Activated CD8-positive, alpha-beta memory T cell treated with anti-CD3 and anti-CD28 coated beads, Interleukin-2, amount 10 ng/mL, durations not matched to agents 7 days and 5 days (primary cell): ENCODE measurements at regions not wholly inside any gene's neighbourhood (a gene's known extent, or its start where the extent isn't known, plus 50 kb on each side); places are given as distances from the start of the nearest gene placed in this dataset.

ENCODE experiments used
- ATAC-seq: fragments of 150-1000 bp; cut with Tn5 transposase; one replicate; pipeline ENCODE4 v1.10.0; 2021; ENCODE audit warnings: moderate library complexity
- CTCF ChIA-PET: fragments of 350-600 bp; sonication (Branson Sonifier 250); formaldehyde crosslinking; loops from one replicate; lab custom pipeline; 2021; ENCODE audit warnings: antibody characterized with exemption; lab: Charles Lee
- DNase-seq: peaks from one replicate; pipeline ENCODE4 v3.0.0-alpha.2; 2020
- H3K27ac Mint-ChIP-seq: one replicate; pipeline ENCODE4 v1.8.0; 2021; ENCODE audit warnings: mild to moderate bottlenecking, mixed read lengths
- H3K27me3 Mint-ChIP-seq: one replicate; pipeline ENCODE4 v1.8.0; 2021; ENCODE audit warnings: mixed read lengths
- H3K36me3 Mint-ChIP-seq: one replicate; pipeline ENCODE4 v1.8.0; 2021; ENCODE audit warnings: mild to moderate bottlenecking, mixed read lengths
- H3K4me1 Mint-ChIP-seq: one replicate; pipeline ENCODE4 v1.8.0; 2021; ENCODE audit warnings: mixed read lengths
- H3K4me3 Mint-ChIP-seq: one replicate; pipeline ENCODE4 v1.8.0; 2021; ENCODE audit warnings: mild to moderate bottlenecking, moderate library complexity, mixed read lengths
- H3K9me3 Mint-ChIP-seq: one replicate; pipeline ENCODE4 v1.8.0; 2022; ENCODE audit warnings: low read depth, mixed read lengths

DNA sequence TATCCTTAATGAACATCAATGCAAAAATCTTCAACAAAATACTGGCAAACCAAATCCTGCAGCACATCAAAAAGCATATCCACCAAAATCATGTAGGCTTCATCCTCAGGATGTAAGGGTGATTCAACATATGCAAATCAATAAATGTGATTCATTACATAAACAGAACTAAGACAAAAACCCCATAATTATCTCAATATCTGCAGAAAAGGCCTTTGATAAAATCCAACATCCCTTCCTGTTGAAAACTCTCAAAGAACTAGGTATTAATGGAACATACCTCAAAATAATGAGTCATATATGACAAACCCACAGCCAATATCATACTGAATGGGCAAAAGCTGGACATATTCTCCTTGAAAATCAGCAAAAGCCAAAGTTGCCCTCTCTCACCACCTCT is 54.6 kb upstream of the DEPDC1 start:
- Mint-ChIP-seq H3K27ac (no peak overlapping the region), H3K27me3 (no peaks in the 10 kb centered on the region), H3K4me1 (no peaks in the 10 kb centered on the region), H3K9me3 (no peaks in the 10 kb centered on the region), H3K36me3 (no peaks in the 10 kb centered on the region), H3K4me3 (no peak overlapping the region)
- CTCF ChIA-PET: no interaction called here
- DNase-seq (no peak), ATAC-seq (no peak)

GRCh38 chr1:68558321-68559026 is 61.6 kb upstream of the DEPDC1 start:
- H3K4me3 Mint-ChIP-seq: no peak overlapping the region
- H3K27ac Mint-ChIP-seq: no peak overlapping the region
- peaks cover 3% of the 10 kb centered on the region for H3K9me3 Mint-ChIP-seq
- DNase-seq: no peak
- H3K4me1 Mint-ChIP-seq: no peaks in the 10 kb centered on the region
- no peaks in the 10 kb centered on the region for H3K27me3 Mint-ChIP-seq
- H3K36me3 Mint-ChIP-seq: no peaks in the 10 kb centered on the region
- ATAC-seq: no peak
- CTCF ChIA-PET: no interaction called here

DNA sequence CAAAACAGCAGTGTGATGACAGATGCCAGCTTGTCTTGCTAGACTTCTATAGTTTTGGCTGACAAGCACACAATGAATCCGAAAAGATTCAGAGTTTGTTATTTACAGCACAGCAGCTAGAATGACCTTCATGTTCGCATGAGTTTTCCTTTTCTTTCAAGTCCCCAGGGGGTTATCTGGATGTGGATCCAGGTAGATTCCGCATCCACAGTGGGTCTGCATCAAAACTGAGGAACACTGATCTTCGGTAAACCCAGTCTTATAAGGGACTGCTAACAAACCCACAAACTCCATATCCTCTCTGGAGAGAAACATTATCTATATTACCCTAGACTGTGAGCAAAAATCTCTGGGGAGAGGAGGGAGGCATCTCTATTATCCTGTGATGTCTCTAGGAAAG is 69.0 kb upstream of the DEPDC1 start:
- CTCF ChIA-PET: no interaction called here
- H3K4me1 Mint-ChIP-seq: no peaks in the 10 kb centered on the region
- DNase-seq (no peak), ATAC-seq (no peak)
- no peaks in the 10 kb centered on the region for H3K36me3 Mint-ChIP-seq
- H3K27me3 Mint-ChIP-seq: no peaks in the 10 kb centered on the region
- H3K27ac Mint-ChIP-seq: no peak overlapping the region
- peaks cover 3% of the 10 kb centered on the region for H3K9me3 Mint-ChIP-seq
- H3K4me3 Mint-ChIP-seq: no peak overlapping the region

DNA sequence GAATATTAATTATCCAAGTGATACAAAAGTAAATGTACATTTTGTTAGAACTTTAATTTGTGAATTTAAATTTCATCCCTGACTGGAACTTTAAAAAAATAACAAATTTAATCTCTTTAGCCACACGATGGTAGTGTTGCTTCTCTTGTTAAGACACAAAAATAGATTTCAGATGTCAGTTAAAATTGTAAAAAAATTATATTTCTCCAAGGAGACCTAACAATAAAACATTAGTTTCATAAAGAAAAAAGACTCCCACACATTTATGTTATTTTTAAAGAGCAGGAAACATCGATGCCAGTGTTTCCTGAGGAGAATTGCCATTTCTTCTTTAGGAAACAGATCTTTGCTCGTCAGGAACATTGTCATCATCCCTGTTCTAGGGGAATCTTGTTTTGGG is 74.0 kb upstream of the DEPDC1 start:
- H3K27ac Mint-ChIP-seq: no peak overlapping the region
- CTCF ChIA-PET: no interaction called here
- peaks cover 2% of the 10 kb centered on the region for H3K9me3 Mint-ChIP-seq
- H3K27me3 Mint-ChIP-seq: no peaks in the 10 kb centered on the region
- H3K36me3 Mint-ChIP-seq: no peaks in the 10 kb centered on the region
- DNase-seq: no peak
- H3K4me3 Mint-ChIP-seq: no peak overlapping the region
- H3K4me1 Mint-ChIP-seq: no peaks in the 10 kb centered on the region
- ATAC-seq: no peak

DNA sequence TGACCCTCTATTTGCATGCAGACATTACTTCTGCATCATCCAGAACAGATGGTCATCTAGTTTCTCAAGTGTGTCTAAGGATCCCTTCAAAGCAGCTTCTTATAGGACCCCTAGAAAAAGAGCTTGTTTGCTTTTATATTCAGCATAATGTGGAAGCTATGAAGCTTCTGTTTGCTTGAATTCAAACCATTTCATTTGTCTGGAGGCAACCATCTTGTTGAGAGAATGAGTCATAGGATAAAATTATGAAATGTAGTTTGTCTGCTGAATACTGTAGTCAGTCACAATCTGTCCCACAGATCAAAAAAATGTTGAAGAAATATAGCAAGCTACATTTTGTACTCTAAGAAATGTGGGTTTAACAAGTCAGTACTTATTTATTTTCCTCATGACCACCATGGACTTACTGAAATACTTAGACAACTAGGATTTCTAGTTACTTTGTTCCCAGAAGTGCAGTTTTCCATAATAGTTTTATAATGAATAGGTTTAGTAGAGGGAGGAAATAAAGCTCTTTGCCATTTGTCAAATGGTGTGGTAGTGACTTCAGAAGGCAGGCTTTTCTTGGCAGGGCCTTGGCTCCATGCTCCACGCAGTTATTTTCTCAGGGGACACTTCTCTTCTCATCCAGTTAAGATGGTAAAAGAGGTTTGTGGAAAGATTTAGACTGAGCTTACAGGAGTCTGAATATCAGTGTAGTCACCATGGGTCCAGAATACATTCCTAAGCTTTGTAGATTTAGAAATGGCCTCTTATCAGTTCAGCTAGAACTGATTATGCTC is 74.8 kb upstream of the DEPDC1 start:
- no peaks in the 10 kb centered on the region for H3K27me3 Mint-ChIP-seq
- H3K4me1 Mint-ChIP-seq: no peaks in the 10 kb centered on the region
- DNase-seq (no peak), ATAC-seq (no peak)
- H3K36me3 Mint-ChIP-seq: no peaks in the 10 kb centered on the region
- no peak overlapping the region for H3K4me3 Mint-ChIP-seq
- CTCF ChIA-PET: no interaction called here
- H3K27ac Mint-ChIP-seq: no peak overlapping the region
- H3K9me3 Mint-ChIP-seq: peaks cover 2% of the 10 kb centered on the region

GRCh38 chr1:68585351-68585750 is 88.5 kb upstream of the DEPDC1 start:
- Mint-ChIP-seq H3K4me3 (no peak overlapping the region), H3K9me3 (peaks cover 6% of the 10 kb centered on the region), H3K36me3 (no peaks in the 10 kb centered on the region), H3K27me3 (no peaks in the 10 kb centered on the region), H3K4me1 (no peaks in the 10 kb centered on the region), H3K27ac (no peak overlapping the region)
- CTCF ChIA-PET: no interaction called here
- ATAC-seq (no peak), DNase-seq (no peak)

DNA sequence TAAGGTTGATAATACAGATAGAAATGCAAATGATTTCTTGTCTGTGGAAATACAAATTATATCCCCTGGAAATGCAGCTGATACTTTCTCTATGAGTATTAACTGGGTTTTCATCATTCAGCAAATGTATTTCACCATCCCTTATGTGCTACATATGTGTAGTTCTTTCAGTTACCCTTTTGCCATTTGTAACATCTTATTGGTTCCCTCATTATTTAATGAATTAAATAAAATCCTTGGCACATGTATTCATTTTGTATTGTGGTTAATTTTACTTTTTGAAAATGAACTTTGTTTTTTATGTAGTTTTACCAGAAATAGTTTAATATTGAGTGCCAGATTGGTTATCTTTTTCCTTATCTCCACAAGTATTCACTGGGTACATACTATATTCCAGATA is 89.9 kb upstream of the DEPDC1 start:
- Mint-ChIP-seq H3K4me3 (no peak overlapping the region), H3K9me3 (peaks cover 8% of the 10 kb centered on the region), H3K27ac (no peak overlapping the region), H3K27me3 (no peaks in the 10 kb centered on the region), H3K36me3 (no peaks in the 10 kb centered on the region), H3K4me1 (no peaks in the 10 kb centered on the region)
- ATAC-seq: no peak
- no peak for DNase-seq
- CTCF ChIA-PET: no interaction called here

- ATAC-seq: no peak
- no peaks in the 10 kb centered on the region for H3K36me3 Mint-ChIP-seq
- no peaks in the 10 kb centered on the region for H3K27me3 Mint-ChIP-seq
- no peak for DNase-seq
- no peak overlapping the region for H3K4me3 Mint-ChIP-seq
- H3K9me3 Mint-ChIP-seq: peaks cover 8% of the 10 kb centered on the region
- CTCF ChIA-PET: no interaction called here
- no peaks in the 10 kb centered on the region for H3K4me1 Mint-ChIP-seq
- no peak overlapping the region for H3K27ac Mint-ChIP-seq
These were observed 91.4 kb upstream of the DEPDC1 start for GRCh38 chr1:68588304-68588703.

- no peak overlapping the region for H3K4me3 Mint-ChIP-seq
- H3K27ac Mint-ChIP-seq: no peak overlapping the region
- no peaks in the 10 kb centered on the region for H3K36me3 Mint-ChIP-seq
- peaks cover 5% of the 10 kb centered on the region for H3K9me3 Mint-ChIP-seq
- no peak for ATAC-seq
- CTCF ChIA-PET: no interaction called here
- no peaks in the 10 kb centered on the region for H3K4me1 Mint-ChIP-seq
- DNase-seq: no peak
- H3K27me3 Mint-ChIP-seq: no peaks in the 10 kb centered on the region
These were observed 93.6 kb upstream of the DEPDC1 start for GRCh38 chr1:68590473-68590872.

GRCh38 chr1:68594851-68595250 is 98.0 kb upstream of the DEPDC1 start:
- no peaks in the 10 kb centered on the region for H3K36me3 Mint-ChIP-seq
- no peaks in the 10 kb centered on the region for H3K27me3 Mint-ChIP-seq
- DNase-seq (no peak), ATAC-seq (no peak)
- CTCF ChIA-PET: no interaction called here
- no peak overlapping the region for H3K27ac Mint-ChIP-seq
- no peaks in the 10 kb centered on the region for H3K4me1 Mint-ChIP-seq
- H3K9me3 Mint-ChIP-seq: peaks cover 5% of the 10 kb centered on the region
- H3K4me3 Mint-ChIP-seq: no peak overlapping the region

GRCh38 chr1:68600049-68600661 is 103.3 kb upstream of the DEPDC1 start:
- no peaks in the 10 kb centered on the region for H3K36me3 Mint-ChIP-seq
- DNase-seq (no peak), ATAC-seq (no peak)
- H3K4me3 Mint-ChIP-seq: no peak overlapping the region
- no peak overlapping the region for H3K27ac Mint-ChIP-seq
- H3K27me3 Mint-ChIP-seq: no peaks in the 10 kb centered on the region
- CTCF ChIA-PET: no interaction called here
- H3K4me1 Mint-ChIP-seq: no peaks in the 10 kb centered on the region
- H3K9me3 Mint-ChIP-seq: no peaks in the 10 kb centered on the region

DNA sequence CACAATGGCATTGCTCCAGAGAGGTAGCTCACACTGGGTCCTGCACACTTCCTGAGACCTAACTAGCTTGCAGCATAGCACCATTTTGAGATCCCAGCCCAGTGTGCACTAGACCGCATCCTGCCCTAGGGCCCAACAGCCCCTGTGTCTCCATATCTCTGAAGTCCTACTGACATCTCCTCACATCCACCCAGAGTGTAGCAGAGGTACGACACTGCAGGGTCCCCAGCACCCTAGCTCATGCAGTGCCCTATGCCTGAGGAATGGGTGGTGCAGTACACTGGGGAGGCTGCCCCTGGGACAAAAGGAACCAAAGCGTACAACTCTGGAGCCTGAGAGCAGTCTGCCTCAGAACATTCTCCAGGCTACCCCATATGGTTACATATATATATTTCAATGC is 111.4 kb upstream of the DEPDC1 start:
- H3K36me3 Mint-ChIP-seq: no peaks in the 10 kb centered on the region
- H3K4me1 Mint-ChIP-seq: no peaks in the 10 kb centered on the region
- DNase-seq: no peak
- no peaks in the 10 kb centered on the region for H3K9me3 Mint-ChIP-seq
- H3K4me3 Mint-ChIP-seq: no peak overlapping the region
- ATAC-seq: no peak
- H3K27me3 Mint-ChIP-seq: no peaks in the 10 kb centered on the region
- CTCF ChIA-PET: no interaction called here
- H3K27ac Mint-ChIP-seq: no peak overlapping the region

- Mint-ChIP-seq H3K27me3 (no peaks in the 10 kb centered on the region), H3K36me3 (peaks cover 1% of the 10 kb centered on the region), H3K4me3 (no peak overlapping the region), H3K9me3 (peaks cover 7% of the 10 kb centered on the region), H3K27ac (no peak overlapping the region), H3K4me1 (no peaks in the 10 kb centered on the region)
- ATAC-seq: no peak
- CTCF ChIA-PET: no interaction called here
- no peak for DNase-seq
These were observed 118.4 kb upstream of the DEPDC1 start for GRCh38 chr1:68615312-68615711.

- Mint-ChIP-seq H3K4me3 (no peak overlapping the region), H3K27ac (no peak overlapping the region), H3K9me3 (peaks cover 11% of the 10 kb centered on the region), H3K27me3 (no peaks in the 10 kb centered on the region), H3K36me3 (peaks cover 1% of the 10 kb centered on the region), H3K4me1 (no peaks in the 10 kb centered on the region)
- DNase-seq: no peak
- ATAC-seq: no peak
- CTCF ChIA-PET: interaction anchor here (0.5 to 1.1 kb wide), 2 partner anchors 11 to 39 kb away, joined by 3 to 4 read pairs; no protein-coding TSS in a partner anchor
These were observed 121.1 kb upstream of the DEPDC1 start for GRCh38 chr1:68617942-68618341.
